Pons (tissue), 1 donor: ENCODE measurements at regions not wholly inside any gene's neighbourhood (a gene's known extent, or its start where the extent isn't known, plus 50 kb on each side); places are given as distances from the start of the nearest gene placed in this dataset.
"Not testable (repeated sequence)": the region's sequence is repeated elsewhere in the genome, so short reads cannot be mapped to it uniquely, and the experiment has no call there.

Experiments
- DNase-seq: peaks from one replicate; pipeline ENCODE4 v3.0.0-alpha.2; 2016; ENCODE audit warnings: low spot score

- DNase-seq = no peak
Observed at GRCh38 chr1:212155219-212155618, 119.7 kb downstream of the DTL start.

GRCh38 chr1:212157252-212157651 is 121.7 kb downstream of the DTL start:
- DNase-seq = no peak

GRCh38 chr1:212158912-212159796 is 123.6 kb downstream of the DTL start:
- no peak for DNase-seq

- DNase-seq = no peak
Observed at GRCh38 chr1:212161231-212161781, 123.9 kb upstream of the PPP2R5A start.

GRCh38 chr1:212162635-212163034 is 122.6 kb upstream of the PPP2R5A start:
- DNase-seq = no peak

GRCh38 chr1:212164095-212164872 is 120.9 kb upstream of the PPP2R5A start:
- no peak for DNase-seq

GRCh38 chr1:212166244-212166643 is 119.0 kb upstream of the PPP2R5A start:
- no peak for DNase-seq

- DNase-seq = no peak
Observed at GRCh38 chr1:212166644-212167043, 118.6 kb upstream of the PPP2R5A start.

- DNase-seq = no peak
Observed at GRCh38 chr1:212167098-212167497, 118.1 kb upstream of the PPP2R5A start.

GRCh38 chr1:212173567-212173966 is 111.6 kb upstream of the PPP2R5A start:
- DNase-seq = no peak

- not testable (repeated sequence) for DNase-seq
Observed at GRCh38 chr1:212174295-212174694, 110.9 kb upstream of the PPP2R5A start.

- DNase-seq = no peak
Observed at GRCh38 chr1:212177542-212177941, 107.7 kb upstream of the PPP2R5A start.

GRCh38 chr1:212178851-212179250 is 106.4 kb upstream of the PPP2R5A start:
- DNase-seq = no peak

GRCh38 chr1:212179394-212180076 is 105.7 kb upstream of the PPP2R5A start:
- no peak for DNase-seq

GRCh38 chr1:212181015-212181882 is 104.0 kb upstream of the PPP2R5A start:
- no peak for DNase-seq

GRCh38 chr1:212182171-212182570 is 103.0 kb upstream of the PPP2R5A start:
- no peak for DNase-seq

GRCh38 chr1:212182579-212182978 is 102.6 kb upstream of the PPP2R5A start:
- DNase-seq = no peak

- peak; percentile 38 for DNase-seq
Observed at GRCh38 chr1:212186427-212187207, 98.6 kb upstream of the PPP2R5A start.

- DNase-seq = no peak
Observed at GRCh38 chr1:212188599-212189351, 96.4 kb upstream of the PPP2R5A start.

GRCh38 chr1:212189352-212189738 is 95.9 kb upstream of the PPP2R5A start:
- no peak for DNase-seq
